Kidney epithelial cell (primary cell): ENCODE measurements at regions not wholly inside any gene's neighbourhood (a gene's known extent, or its start where the extent isn't known, plus 50 kb on each side); places are given as distances from the start of the nearest gene placed in this dataset.

Source experiments
- DNase-seq: peaks from one replicate; pipeline ENCODE4 v3.0.0-alpha.2; 2010; ENCODE audit warnings: low read depth
- H3K27me3 ChIP-seq: 2 replicates; pipeline ENCODE4 v1.6.0; 2011; ENCODE audit warnings: low read length; ENCODE audit not compliant: control insufficient read depth, insufficient read depth
- H3K36me3 ChIP-seq: 2 replicates; pipeline ENCODE4 v1.5.1; 2011; ENCODE audit warnings: low read length; ENCODE audit not compliant: control insufficient read depth, insufficient read depth
- H3K4me3 ChIP-seq: 2 replicates; pipeline ENCODE4 v1.5.1; 2011; ENCODE audit warnings: low read depth, mild to moderate bottlenecking, control low read depth, low read length
- TF ChIP-seq, protein P1 (sequence below): IDR thresholded peaks from 2 replicates; pipeline ENCODE4 v1.5.1; 2011; ENCODE audit warnings: mild to moderate bottlenecking, moderate library complexity, low read length, control low read depth, inconsistent platforms; ENCODE audit not compliant: insufficient read depth, poor library complexity, severe bottlenecking

DNA sequence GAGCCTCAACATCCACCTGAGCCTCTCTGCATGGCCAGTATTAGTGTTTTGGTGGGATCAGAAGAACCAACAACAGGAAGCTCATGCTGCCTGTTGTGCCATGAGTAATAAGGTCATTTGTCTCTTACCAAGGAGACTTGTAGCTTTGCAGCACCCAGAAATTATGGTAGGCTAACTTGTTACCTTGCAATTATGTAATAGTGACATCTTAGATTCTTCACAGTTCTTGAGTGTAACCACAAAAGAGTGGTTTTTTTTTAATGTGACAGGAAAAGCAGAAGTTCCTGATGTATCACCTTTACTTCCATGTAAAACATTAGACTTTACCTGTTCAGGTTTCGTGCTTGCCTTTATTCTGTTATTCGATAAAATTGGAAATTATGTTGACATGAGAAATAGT lies 263.9 kb upstream of the CXXC4 start:
- TF ChIP-seq, protein P1, sequence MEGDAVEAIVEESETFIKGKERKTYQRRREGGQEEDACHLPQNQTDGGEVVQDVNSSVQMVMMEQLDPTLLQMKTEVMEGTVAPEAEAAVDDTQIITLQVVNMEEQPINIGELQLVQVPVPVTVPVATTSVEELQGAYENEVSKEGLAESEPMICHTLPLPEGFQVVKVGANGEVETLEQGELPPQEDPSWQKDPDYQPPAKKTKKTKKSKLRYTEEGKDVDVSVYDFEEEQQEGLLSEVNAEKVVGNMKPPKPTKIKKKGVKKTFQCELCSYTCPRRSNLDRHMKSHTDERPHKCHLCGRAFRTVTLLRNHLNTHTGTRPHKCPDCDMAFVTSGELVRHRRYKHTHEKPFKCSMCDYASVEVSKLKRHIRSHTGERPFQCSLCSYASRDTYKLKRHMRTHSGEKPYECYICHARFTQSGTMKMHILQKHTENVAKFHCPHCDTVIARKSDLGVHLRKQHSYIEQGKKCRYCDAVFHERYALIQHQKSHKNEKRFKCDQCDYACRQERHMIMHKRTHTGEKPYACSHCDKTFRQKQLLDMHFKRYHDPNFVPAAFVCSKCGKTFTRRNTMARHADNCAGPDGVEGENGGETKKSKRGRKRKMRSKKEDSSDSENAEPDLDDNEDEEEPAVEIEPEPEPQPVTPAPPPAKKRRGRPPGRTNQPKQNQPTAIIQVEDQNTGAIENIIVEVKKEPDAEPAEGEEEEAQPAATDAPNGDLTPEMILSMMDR = no peak
- Histone ChIP-seq H3K4me3 (no peak overlapping the region), H3K36me3 (no peaks in the 10 kb centered on the region), H3K27me3 (no peaks in the 10 kb centered on the region)
- DNase-seq = no peak

GRCh38 chr4:104763554-104764222 lies 269.0 kb upstream of the CXXC4 start:
- TF ChIP-seq, protein P1 = no peak
- DNase-seq = no peak
- no peak overlapping the region for H3K4me3 ChIP-seq
- no peaks in the 10 kb centered on the region for H3K36me3 ChIP-seq
- no peaks in the 10 kb centered on the region for H3K27me3 ChIP-seq

GRCh38 chr4:104766676-104767075 lies 272.0 kb upstream of the CXXC4 start:
- Histone ChIP-seq H3K27me3 (no peaks in the 10 kb centered on the region), H3K36me3 (no peaks in the 10 kb centered on the region), H3K4me3 (no peak overlapping the region)
- TF ChIP-seq, protein P1 = no peak
- DNase-seq = no peak

DNA sequence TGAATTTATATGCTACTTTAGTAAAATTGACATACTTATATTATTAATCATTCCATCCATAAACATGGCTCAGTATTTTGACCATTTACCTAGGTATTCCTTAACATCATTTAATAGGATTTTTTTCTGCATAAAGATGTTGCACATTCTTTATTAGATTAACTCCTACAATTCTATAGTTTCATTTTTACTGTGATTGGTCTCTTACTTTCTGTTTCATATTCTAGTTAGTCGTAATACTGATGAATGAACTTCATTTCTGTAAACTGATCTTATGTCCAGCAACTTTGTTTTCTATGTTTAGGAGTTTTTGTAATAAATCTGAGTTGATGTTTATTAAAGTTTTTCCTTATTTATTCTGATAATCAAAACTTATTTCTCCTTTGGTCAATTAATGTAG lies 278.2 kb upstream of the CXXC4 start:
- Histone ChIP-seq H3K27me3 (no peaks in the 10 kb centered on the region), H3K36me3 (no peaks in the 10 kb centered on the region), H3K4me3 (no peak overlapping the region)
- no peak for DNase-seq
- TF ChIP-seq, protein P1 = no peak

DNA sequence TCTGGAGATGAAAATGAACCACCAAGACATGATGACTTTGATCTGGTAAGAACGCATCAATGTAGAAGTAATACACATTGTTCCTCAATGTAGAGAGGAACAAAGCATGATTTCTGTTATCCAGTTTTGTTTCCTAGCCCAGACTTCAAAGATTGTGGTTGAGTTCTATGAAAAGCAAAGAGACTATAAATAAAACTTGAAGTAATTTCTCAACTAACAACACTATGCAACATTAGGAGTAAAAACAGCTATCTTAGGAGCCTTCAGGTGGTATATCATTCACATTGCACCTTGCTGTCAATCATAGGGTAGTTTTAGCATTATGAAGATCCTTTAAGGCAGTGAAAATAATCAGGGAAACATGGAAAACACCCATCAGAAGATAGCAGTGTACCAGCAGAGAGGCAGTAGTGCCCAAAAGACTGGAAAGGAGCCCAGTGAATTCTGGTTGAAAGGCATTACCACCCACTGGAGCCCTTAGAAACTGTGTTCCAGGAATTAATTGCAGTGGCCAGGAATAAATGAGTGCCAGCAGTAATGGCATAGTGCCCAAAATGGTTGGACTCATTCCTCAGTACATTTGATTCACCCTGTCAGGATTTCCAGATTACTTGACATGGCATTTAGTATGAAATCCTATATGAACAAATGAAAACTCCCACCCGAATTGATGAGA lies 300.7 kb upstream of the CXXC4 start:
- Histone ChIP-seq H3K36me3 (no peaks in the 10 kb centered on the region), H3K4me3 (no peak overlapping the region), H3K27me3 (no peaks in the 10 kb centered on the region)
- TF ChIP-seq, protein P1 = no peak
- no peak for DNase-seq
